ENCODE measurements at regions not wholly inside any gene's neighbourhood (a gene's known extent, or its start where the extent isn't known, plus 50 kb on each side); places are given as distances from the start of the nearest gene placed in this dataset.

DNA sequence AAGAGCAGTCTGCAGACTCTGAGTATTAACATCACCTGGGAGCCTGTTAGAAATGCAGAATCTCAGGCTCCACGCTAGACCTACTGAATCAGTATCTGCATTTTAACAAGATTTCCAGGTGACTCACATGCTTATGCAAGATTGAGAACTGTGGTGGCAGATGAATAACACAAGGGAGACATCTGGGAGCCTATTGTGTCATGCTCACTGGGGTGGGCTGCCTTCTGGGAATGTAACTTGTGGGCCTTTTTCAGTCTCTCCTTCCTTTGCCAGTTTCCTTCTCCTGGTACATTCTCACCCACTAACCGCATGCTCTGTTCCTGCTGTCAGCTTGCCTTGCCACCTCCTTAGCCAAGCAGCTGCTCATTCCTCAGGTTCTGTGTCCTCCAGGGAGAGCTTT, 176.6 kb upstream of the C9orf72 start:
- TF ChIP-seq, protein P1, sequence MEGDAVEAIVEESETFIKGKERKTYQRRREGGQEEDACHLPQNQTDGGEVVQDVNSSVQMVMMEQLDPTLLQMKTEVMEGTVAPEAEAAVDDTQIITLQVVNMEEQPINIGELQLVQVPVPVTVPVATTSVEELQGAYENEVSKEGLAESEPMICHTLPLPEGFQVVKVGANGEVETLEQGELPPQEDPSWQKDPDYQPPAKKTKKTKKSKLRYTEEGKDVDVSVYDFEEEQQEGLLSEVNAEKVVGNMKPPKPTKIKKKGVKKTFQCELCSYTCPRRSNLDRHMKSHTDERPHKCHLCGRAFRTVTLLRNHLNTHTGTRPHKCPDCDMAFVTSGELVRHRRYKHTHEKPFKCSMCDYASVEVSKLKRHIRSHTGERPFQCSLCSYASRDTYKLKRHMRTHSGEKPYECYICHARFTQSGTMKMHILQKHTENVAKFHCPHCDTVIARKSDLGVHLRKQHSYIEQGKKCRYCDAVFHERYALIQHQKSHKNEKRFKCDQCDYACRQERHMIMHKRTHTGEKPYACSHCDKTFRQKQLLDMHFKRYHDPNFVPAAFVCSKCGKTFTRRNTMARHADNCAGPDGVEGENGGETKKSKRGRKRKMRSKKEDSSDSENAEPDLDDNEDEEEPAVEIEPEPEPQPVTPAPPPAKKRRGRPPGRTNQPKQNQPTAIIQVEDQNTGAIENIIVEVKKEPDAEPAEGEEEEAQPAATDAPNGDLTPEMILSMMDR (IDR thresholded peaks at IDR 0.05): no peak
- TF ChIP-seq POLR2A (IDR thresholded peaks at IDR 0.05): no peak
